Activated CD4-positive, alpha-beta memory T cell treated with anti-CD3 and anti-CD28 coated beads, Interleukin-2, amount 10 ng/mL, durations not matched to agents 7 days and 5 days (primary cell): ENCODE measurements at regions not wholly inside any gene's neighbourhood (a gene's known extent, or its start where the extent isn't known, plus 50 kb on each side); places are given as distances from the start of the nearest gene placed in this dataset.

Experiments used
- CTCF ChIA-PET: fragments of 350-600 bp; sonication (Branson Sonifier 250); formaldehyde crosslinking; loops from one replicate; lab custom pipeline; 2021; ENCODE audit warnings: antibody characterized with exemption, inconsistent platforms; lab: Charles Lee
- POLR2A ChIA-PET: fragments of 350-600 bp; sonication (Branson Sonifier 250); formaldehyde crosslinking; loops from one replicate; lab custom pipeline; 2021; ENCODE audit warnings: antibody characterized with exemption; lab: Charles Lee
- DNase-seq: peaks from one replicate; pipeline ENCODE4 v3.0.0-alpha.2; 2020
- H3K27ac Mint-ChIP-seq: one replicate; pipeline ENCODE4 v1.8.0; 2021; ENCODE audit warnings: mild to moderate bottlenecking, mixed read lengths
- H3K27me3 Mint-ChIP-seq: one replicate; pipeline ENCODE4 v1.8.0; 2021; ENCODE audit warnings: mixed read lengths
- H3K36me3 Mint-ChIP-seq: one replicate; pipeline ENCODE4 v1.8.0; 2021; ENCODE audit warnings: low read depth, mixed read lengths
- H3K4me1 Mint-ChIP-seq: one replicate; pipeline ENCODE4 v1.8.0; 2021; ENCODE audit warnings: mixed read lengths
- H3K4me3 Mint-ChIP-seq: one replicate; pipeline ENCODE4 v1.8.0; 2021; ENCODE audit warnings: mild to moderate bottlenecking, mixed read lengths
- H3K9me3 Mint-ChIP-seq: one replicate; pipeline ENCODE4 v1.8.0; 2021; ENCODE audit warnings: mixed read lengths

DNA sequence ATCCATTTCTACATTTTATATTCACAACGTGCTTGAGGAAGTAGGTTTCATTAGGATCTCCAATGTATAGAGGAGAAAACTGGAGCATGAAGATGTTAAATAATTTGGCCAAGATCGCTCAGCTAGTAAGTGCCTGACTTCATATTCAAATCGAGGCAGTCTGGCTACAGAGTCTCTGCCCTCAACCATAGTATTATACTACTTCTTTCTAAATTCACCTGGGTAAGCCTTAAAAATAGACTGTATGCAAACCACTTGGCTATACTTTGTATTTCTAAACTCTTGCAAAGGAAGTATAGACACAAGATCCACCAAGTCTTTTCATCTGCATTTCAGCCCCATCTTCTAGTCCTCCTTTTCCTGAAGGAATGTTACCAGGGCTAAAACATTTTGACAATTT lies 232.0 kb downstream of the PLK2 start:
- CTCF ChIA-PET = no interaction called here
- Mint-ChIP-seq H3K4me1 (no peaks in the 10 kb centered on the region), H3K36me3 (no peaks in the 10 kb centered on the region), H3K9me3 (no peaks in the 10 kb centered on the region), H3K27ac (no peak overlapping the region), H3K27me3 (peaks cover 2% of the 10 kb centered on the region), H3K4me3 (no peak overlapping the region)
- POLR2A ChIA-PET = no interaction called here
- no peak for DNase-seq

DNA sequence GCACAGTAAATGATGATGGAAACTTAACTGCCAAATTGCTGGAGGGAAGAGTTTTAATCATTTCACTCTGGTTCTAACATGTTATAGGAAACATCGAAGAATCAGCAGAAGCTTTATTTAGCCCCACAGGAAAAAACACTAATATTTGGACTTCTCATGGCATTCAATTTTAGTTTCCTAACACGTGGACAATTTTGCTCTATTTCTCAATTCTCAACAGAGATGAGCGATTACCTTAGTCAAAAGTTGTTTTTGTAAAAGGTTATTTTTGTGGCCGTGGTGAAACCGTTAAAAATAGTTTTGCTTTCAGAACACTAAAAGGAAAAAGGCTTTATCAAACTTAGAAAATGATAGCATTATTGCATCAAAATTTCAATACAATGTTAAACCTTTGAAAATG lies 235.2 kb downstream of the PLK2 start:
- Mint-ChIP-seq H3K9me3 (no peaks in the 10 kb centered on the region), H3K36me3 (no peaks in the 10 kb centered on the region), H3K4me3 (no peak overlapping the region), H3K27ac (no peak overlapping the region), H3K4me1 (no peaks in the 10 kb centered on the region), H3K27me3 (peaks cover 2% of the 10 kb centered on the region)
- POLR2A ChIA-PET = no interaction called here
- DNase-seq = no peak
- CTCF ChIA-PET = no interaction called here

DNA sequence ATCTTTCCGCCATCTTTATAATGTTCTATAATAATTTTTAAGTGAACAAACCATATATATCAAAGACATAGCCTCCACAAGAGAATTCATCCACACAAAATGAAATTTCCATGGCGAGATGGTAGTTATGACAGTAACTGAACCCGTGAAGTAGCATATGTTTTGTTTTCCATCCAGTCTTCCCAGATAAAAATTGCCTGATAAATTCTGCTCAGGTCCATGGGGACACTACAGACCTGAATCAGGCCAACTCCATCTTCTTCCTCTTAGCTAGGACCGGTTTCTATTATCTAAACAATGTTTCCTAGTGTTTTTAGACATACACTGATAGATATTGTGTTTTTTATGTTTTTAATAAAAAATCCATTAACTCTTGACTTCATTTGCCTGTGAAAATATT lies 235.7 kb downstream of the PLK2 start:
- no peaks in the 10 kb centered on the region for H3K9me3 Mint-ChIP-seq
- POLR2A ChIA-PET = no interaction called here
- no peaks in the 10 kb centered on the region for H3K36me3 Mint-ChIP-seq
- H3K27ac Mint-ChIP-seq = no peak overlapping the region
- CTCF ChIA-PET = no interaction called here
- no peaks in the 10 kb centered on the region for H3K4me1 Mint-ChIP-seq
- DNase-seq = no peak
- H3K4me3 Mint-ChIP-seq = no peak overlapping the region
- peaks cover 2% of the 10 kb centered on the region for H3K27me3 Mint-ChIP-seq

DNA sequence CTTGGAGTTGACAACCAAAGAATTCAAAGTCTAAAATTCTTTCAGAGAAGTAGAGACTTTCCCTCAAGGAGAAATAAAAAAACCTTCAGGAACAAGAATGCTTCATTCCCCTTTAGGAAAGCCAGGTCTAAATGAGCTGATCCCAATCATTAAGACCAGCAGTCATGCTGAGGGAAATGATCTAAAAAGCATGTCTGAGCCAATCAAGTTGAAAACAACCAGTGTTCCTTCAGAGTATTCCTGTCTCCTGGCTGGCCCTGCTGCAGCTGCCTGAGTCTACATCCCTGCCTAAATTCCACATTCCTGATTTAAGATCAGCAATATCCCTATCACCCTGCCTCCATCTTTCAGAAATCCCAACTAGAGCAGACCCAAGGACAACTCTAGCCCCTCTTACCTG lies 244.5 kb downstream of the PLK2 start:
- Mint-ChIP-seq H3K36me3 (no peaks in the 10 kb centered on the region), H3K27me3 (no peaks in the 10 kb centered on the region), H3K4me1 (no peaks in the 10 kb centered on the region), H3K4me3 (no peak overlapping the region), H3K9me3 (no peaks in the 10 kb centered on the region), H3K27ac (no peak overlapping the region)
- ChIA-PET CTCF (no interaction called here), POLR2A (no interaction called here)
- DNase-seq = no peak

DNA sequence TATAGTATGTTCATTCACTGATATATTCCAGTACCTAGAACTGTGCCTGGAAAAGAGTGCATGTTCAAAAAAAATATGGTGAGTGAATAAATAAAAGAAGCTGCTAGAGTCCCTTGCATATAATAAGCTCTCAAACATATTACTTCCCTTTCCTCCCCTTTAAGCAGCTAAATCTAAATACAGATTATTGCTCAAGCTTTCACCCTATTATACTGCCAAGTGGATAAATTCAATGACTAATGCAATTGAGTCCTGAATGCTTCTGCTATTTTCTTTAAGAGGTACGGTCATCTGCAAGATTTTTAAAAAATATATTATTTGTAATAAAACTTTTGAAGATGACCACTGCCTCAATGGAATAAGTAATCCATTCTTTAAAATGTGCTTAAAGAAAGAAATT lies 248.4 kb downstream of the PLK2 start:
- Mint-ChIP-seq H3K36me3 (no peaks in the 10 kb centered on the region), H3K4me1 (no peaks in the 10 kb centered on the region), H3K4me3 (no peak overlapping the region), H3K9me3 (no peaks in the 10 kb centered on the region), H3K27me3 (peaks cover 5% of the 10 kb centered on the region), H3K27ac (no peak overlapping the region)
- no peak for DNase-seq
- ChIA-PET POLR2A (no interaction called here), CTCF (no interaction called here)

DNA sequence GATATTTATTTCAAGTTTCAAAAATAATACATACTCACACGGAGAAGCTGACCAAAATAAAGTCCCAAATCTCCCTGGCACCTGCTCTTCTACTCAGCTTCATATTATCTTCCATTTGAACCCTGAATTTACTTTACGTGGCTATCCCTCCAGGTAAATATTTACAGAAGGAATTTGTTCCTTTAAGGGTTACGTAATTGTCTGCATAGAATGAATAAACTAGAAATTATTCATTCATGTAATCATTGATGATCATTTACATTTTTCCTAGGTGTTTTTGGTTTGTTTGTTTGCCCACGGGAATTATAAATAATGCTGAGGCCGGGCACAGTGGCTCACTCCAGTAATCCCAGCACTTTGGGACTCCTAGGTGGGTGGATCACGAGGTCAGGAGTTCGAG lies 251.2 kb downstream of the PLK2 start:
- Mint-ChIP-seq H3K4me1 (no peaks in the 10 kb centered on the region), H3K4me3 (no peak overlapping the region), H3K27me3 (peaks cover 5% of the 10 kb centered on the region), H3K9me3 (no peaks in the 10 kb centered on the region), H3K27ac (no peak overlapping the region), H3K36me3 (no peaks in the 10 kb centered on the region)
- POLR2A ChIA-PET = no interaction called here
- DNase-seq = no peak
- CTCF ChIA-PET = no interaction called here

DNA sequence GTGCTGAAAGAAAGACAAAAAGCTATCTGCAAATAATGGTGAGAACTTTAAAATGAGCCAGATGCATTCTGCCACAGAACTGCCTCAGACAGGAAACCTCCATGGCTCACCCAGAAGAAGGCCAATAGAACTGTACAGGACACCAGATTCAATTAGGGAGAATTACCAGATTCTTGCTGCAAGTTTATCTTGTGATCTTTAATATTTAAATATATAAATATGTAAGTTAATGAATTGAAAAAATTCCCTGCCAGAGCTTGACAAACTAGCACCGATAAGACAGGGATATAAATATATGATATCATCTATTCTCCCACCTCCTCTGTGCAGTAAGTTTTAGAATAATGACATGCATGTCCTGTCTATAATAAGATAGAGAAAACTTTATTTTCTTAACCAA lies 252.8 kb downstream of the PLK2 start:
- POLR2A ChIA-PET = no interaction called here
- Mint-ChIP-seq H3K9me3 (no peaks in the 10 kb centered on the region), H3K27me3 (peaks cover 5% of the 10 kb centered on the region), H3K4me3 (no peak overlapping the region), H3K36me3 (no peaks in the 10 kb centered on the region), H3K4me1 (no peaks in the 10 kb centered on the region), H3K27ac (no peak overlapping the region)
- no peak for DNase-seq
- CTCF ChIA-PET = no interaction called here

DNA sequence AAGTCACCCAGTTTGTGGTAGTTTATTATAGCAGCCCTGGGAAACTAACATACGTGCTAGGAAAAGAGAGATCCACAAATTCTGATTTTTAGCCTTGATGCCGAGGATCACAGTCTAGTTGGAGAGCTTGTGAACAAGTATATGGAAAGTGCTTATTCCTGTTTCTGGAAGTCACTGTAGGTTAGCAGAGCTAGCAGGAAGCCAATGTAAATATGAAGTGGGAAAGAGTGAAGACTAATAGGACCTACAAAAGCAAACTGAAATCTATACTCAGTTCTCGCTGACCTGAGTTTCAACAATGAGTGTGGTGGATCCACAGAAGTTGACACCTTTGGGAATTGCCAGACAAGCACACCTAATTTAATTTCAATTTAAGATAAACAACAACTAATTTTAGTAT lies 254.9 kb downstream of the PLK2 start:
- H3K4me3 Mint-ChIP-seq = no peak overlapping the region
- H3K9me3 Mint-ChIP-seq = no peaks in the 10 kb centered on the region
- H3K27me3 Mint-ChIP-seq = peaks cover 5% of the 10 kb centered on the region
- H3K4me1 Mint-ChIP-seq = no peaks in the 10 kb centered on the region
- H3K36me3 Mint-ChIP-seq = no peaks in the 10 kb centered on the region
- no peak overlapping the region for H3K27ac Mint-ChIP-seq
- CTCF ChIA-PET = no interaction called here
- DNase-seq = no peak
- POLR2A ChIA-PET = no interaction called here

DNA sequence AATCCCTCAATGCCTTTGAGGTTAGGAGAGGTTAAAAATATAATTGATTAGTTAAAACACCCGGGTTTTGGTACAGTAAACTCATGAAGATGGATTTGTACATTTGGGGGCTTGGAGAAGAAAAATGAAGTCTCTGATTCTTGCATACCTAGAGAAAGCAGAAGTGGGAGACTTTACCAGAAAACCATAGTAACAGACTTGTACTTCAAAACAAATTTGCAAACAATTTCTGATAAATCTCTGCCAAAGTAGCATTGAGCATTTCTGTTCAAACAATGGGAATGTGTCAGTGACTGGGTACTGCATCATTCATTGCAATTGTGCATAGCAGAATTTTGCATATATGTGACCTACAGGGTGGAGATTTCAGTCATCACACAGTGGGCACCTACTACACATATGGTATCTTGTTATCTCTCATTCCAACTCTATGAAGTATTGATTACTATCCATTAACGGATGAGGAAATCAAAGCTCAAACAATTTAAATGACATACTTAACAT lies 256.9 kb downstream of the PLK2 start:
- no peaks in the 10 kb centered on the region for H3K4me1 Mint-ChIP-seq
- no peak overlapping the region for H3K27ac Mint-ChIP-seq
- CTCF ChIA-PET = no interaction called here
- H3K4me3 Mint-ChIP-seq = no peak overlapping the region
- no peak for DNase-seq
- no peaks in the 10 kb centered on the region for H3K36me3 Mint-ChIP-seq
- POLR2A ChIA-PET = no interaction called here
- H3K9me3 Mint-ChIP-seq = no peaks in the 10 kb centered on the region
- H3K27me3 Mint-ChIP-seq = peaks cover 3% of the 10 kb centered on the region

DNA sequence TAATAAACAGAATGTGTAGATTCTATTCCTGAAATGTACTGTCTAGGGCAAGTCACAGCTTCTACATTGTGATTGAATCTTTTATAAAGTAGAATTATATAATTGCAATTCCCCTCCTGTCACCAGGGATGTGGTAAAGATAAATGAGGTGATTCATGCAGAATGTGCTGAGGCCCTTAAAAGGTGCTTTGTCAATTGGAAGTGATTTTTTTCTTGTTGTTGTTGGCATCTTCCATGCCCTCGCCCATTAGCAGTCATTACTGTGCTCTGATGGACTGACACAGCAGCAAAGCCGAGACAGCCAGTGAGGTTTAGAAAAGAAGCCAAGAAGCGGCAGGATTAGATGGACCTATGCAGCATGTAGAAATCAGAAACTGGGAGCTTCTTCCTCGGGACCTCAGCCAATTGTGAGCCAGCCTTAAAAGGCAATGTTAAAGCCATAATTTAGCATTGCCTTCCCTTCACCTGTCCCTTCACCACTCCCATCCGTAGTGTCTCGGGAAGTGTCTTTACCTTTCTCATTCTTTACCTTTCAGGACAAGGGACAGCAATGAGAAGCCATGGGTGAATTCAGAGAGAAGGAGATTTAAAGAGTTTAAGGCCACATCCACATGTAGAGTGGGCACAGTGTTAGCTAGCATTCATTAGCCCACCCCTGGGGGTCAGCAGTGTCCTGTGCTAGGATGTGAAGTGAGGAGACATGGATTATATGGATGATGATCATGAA lies 257.8 kb downstream of the PLK2 start:
- Mint-ChIP-seq H3K36me3 (no peaks in the 10 kb centered on the region), H3K27me3 (peaks cover 3% of the 10 kb centered on the region), H3K4me1 (no peaks in the 10 kb centered on the region), H3K27ac (no peak overlapping the region), H3K9me3 (no peaks in the 10 kb centered on the region), H3K4me3 (no peak overlapping the region)
- no peak for DNase-seq
- CTCF ChIA-PET = no interaction called here
- POLR2A ChIA-PET = no interaction called here

DNA sequence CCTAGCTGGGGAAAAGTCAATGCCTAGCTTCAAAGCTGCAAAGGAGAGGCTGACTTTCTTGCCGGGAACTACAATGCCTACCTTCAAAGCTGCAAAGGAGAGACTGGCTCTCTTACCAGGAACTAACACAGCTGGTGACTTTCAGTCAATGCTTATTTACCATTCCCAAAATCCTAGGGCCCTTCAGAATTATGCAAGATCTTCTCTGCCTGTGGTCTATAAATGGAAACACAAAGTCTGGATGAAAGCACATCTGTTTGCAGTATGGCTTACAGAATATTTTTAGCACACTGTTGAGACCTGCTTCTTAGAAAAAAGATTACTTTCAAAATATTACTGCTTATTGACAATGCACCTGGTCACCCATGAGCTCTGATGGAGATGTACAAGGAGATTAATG lies 259.4 kb downstream of the PLK2 start:
- H3K36me3 Mint-ChIP-seq = no peaks in the 10 kb centered on the region
- POLR2A ChIA-PET = no interaction called here
- no peaks in the 10 kb centered on the region for H3K9me3 Mint-ChIP-seq
- no peak overlapping the region for H3K4me3 Mint-ChIP-seq
- no peak for DNase-seq
- CTCF ChIA-PET = no interaction called here
- no peaks in the 10 kb centered on the region for H3K27me3 Mint-ChIP-seq
- H3K27ac Mint-ChIP-seq = no peak overlapping the region
- H3K4me1 Mint-ChIP-seq = no peaks in the 10 kb centered on the region

DNA sequence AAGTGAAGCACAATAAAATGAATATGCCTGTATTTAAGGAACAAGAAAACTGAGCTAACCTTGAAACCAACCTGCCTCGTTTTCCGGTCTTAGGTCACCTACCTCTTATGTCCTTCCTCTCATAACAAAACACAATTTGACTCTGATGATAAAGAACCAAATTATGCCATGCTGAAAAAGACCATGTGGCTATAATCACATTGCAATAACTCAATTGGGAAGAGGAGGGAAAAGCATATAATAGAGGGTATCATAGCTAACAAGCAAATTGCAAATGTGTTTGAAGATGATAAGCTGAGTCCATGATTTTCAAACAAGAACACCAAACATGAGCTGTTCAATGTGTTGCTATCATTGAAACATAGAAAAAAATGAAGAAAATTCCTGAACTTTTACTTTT lies 260.8 kb downstream of the PLK2 start:
- ChIA-PET CTCF (no interaction called here), POLR2A (no interaction called here)
- no peaks in the 10 kb centered on the region for H3K9me3 Mint-ChIP-seq
- H3K27me3 Mint-ChIP-seq = no peaks in the 10 kb centered on the region
- no peaks in the 10 kb centered on the region for H3K4me1 Mint-ChIP-seq
- H3K27ac Mint-ChIP-seq = no peak overlapping the region
- no peak overlapping the region for H3K4me3 Mint-ChIP-seq
- H3K36me3 Mint-ChIP-seq = no peaks in the 10 kb centered on the region
- no peak for DNase-seq

DNA sequence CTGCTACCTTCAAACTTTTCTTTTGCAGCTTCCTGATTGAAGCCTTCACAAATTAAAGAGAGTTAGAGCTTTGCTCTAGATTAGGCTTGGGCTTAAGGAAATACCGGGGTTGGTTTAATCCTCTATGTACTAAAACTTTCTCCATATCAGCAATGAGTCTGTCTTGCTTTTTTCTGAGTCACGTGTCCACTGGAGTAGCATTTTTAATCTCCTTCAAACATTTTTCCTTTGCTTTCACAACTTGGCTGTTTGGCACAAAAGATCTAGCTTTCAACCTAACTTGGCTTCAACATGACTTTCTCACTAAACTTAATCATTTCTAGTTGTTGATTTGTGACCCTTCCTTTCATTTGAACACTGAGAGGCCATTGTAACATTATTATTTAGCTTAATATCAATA lies 261.6 kb downstream of the PLK2 start:
- CTCF ChIA-PET = no interaction called here
- Mint-ChIP-seq H3K36me3 (no peaks in the 10 kb centered on the region), H3K27ac (no peak overlapping the region), H3K4me3 (no peak overlapping the region), H3K9me3 (no peaks in the 10 kb centered on the region), H3K27me3 (no peaks in the 10 kb centered on the region), H3K4me1 (no peaks in the 10 kb centered on the region)
- no peak for DNase-seq
- POLR2A ChIA-PET = no interaction called here

DNA sequence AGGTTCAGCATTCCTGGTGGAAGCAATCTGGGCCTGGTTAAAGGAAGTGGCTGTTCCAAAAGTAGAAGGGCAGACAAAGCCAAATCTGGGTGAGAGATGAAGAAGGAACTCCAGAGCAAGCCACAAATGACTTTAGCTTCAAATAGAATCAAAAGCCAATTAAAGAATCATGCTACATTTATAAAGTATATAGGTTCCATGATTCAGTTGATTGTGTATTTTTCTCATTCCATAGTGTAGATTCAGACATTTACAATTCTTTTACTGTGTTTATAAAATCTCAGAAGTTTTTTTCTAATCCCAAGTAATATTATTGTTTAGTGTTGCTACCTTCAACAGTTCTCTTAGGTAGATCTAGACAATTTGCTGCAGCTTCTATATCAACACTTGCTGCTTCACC lies 262.0 kb downstream of the PLK2 start:
- H3K4me1 Mint-ChIP-seq = no peaks in the 10 kb centered on the region
- no peaks in the 10 kb centered on the region for H3K36me3 Mint-ChIP-seq
- no peak overlapping the region for H3K27ac Mint-ChIP-seq
- ChIA-PET POLR2A (no interaction called here), CTCF (no interaction called here)
- H3K27me3 Mint-ChIP-seq = no peaks in the 10 kb centered on the region
- H3K4me3 Mint-ChIP-seq = no peak overlapping the region
- no peak for DNase-seq
- H3K9me3 Mint-ChIP-seq = no peaks in the 10 kb centered on the region
